HepG2 (cell line): ENCODE measurements at regions not wholly inside any gene's neighbourhood (a gene's known extent, or its start where the extent isn't known, plus 50 kb on each side); places are given as distances from the start of the nearest gene placed in this dataset.
A peak's percentile ranks its signal among the peaks of the same experiment; 100 is the strongest.

ENCODE experiments used
- ATAC-seq: fragments of 200-7000 bp; cut with Tn5 transposase; 3 replicates; pipeline ENCODE4 v1.9.1; 2020; ENCODE audit warnings: mild to moderate bottlenecking, moderate library complexity
- BruUV-seq: library from RNA; stranded (reverse); fragments of 400-500 nt; replicated peaks from 2 replicates; lab custom pipeline; 2021; lab: Mats Ljungman, UMichigan
- CTCF ChIA-PET: fragments of 300-600 bp; formaldehyde crosslinking; extraction: SDS; loops from one replicate; lab custom pipeline; 2021; ENCODE audit warnings: low total read pairs, inconsistent platforms, low intra/inter-chr PET ratio; lab: Yijun Ruan, JAX
- POLR2A ChIA-PET: fragments of 350-600 bp; sonication (Branson Sonifier 250); formaldehyde crosslinking; loops from one replicate; lab custom pipeline; 2020; ENCODE audit warnings: antibody characterized with exemption, inconsistent platforms; lab: Yijun Ruan, JAX
- DNase-seq: peaks from one replicate; pipeline ENCODE4 v3.0.0-alpha.2; 2015; ENCODE audit warnings: low spot score
- FAIRE-seq: peaks from 3 replicates; lab custom pipeline; 2011; peaks lifted over from hg19 to GRCh38; lab: Jason Lieb, UNC
- H2AFZ ChIP-seq: one replicate; pipeline ENCODE4 v1.6.1; 2011; ENCODE audit warnings: low read length, inconsistent platforms
- H3K27ac ChIP-seq: fragments of 300-600 bp; 3 replicates; pipeline ENCODE4 v1.8.0; 2011; ENCODE audit warnings: mixed run types, mild to moderate bottlenecking, mixed read lengths, low read length, inconsistent platforms; ENCODE audit not compliant: insufficient read depth; ENCODE audit errors: extremely low read length
- H3K27me3 ChIP-seq, 2 experiments: fragments of 200-600 bp in 1 of 2; 2 replicates in 1 of 2; 3 replicates in 1 of 2; pipeline versions ENCODE4 v1.6.0 to v1.8.0; 2011; ENCODE audit warnings: low read length in 2 of 2, mild to moderate bottlenecking in 2 of 2, moderate library complexity in 2 of 2, inconsistent platforms in 1 of 2; ENCODE audit not compliant: insufficient read depth in 2 of 2, control insufficient read depth in 1 of 2
- H3K36me3 ChIP-seq, 2 experiments: fragments of 200-600 bp in 1 of 2; replicated peaks in 1 of 2; 2 replicates in 1 of 2; 3 replicates in 1 of 2; pipeline versions ENCODE4 v1.5.1 to v1.8.0; 2011; ENCODE audit warnings: low read length in 2 of 2, inconsistent platforms in 1 of 2; ENCODE audit not compliant: insufficient read depth in 2 of 2, control insufficient read depth in 1 of 2
- H3K4me1 ChIP-seq: 2 replicates; pipeline ENCODE4 v1.5.1; 2012; ENCODE audit warnings: low read length, inconsistent platforms; ENCODE audit not compliant: insufficient read depth
- H3K4me2 ChIP-seq: 2 replicates; pipeline ENCODE4 v1.6.0; 2011; ENCODE audit warnings: low read depth, low read length, inconsistent platforms
- H3K4me3 ChIP-seq, 3 experiments: fragments of 200-600 bp in 1 of 3; sonication (generic), shearing (Covaris generic) in 1 of 3; replicated peaks in 1 of 3; 2 replicates each; pipeline ENCODE4 v1.5.1; 2011 to 2016; ENCODE audit warnings: low read length in 3 of 3, inconsistent platforms in 2 of 3, low read depth in 2 of 3, mild to moderate bottlenecking in 2 of 3, control low read depth in 1 of 3, mixed read lengths in 1 of 3; ENCODE audit not compliant: insufficient read depth in 1 of 3
- H3K79me2 ChIP-seq: one replicate; pipeline ENCODE4 v1.6.1; 2011; ENCODE audit warnings: low read length, inconsistent platforms; ENCODE audit not compliant: insufficient read depth
- H3K9ac ChIP-seq: 2 replicates; pipeline ENCODE4 v1.6.0; 2011; ENCODE audit warnings: mild to moderate bottlenecking, low read depth, low read length, inconsistent platforms; ENCODE audit not compliant: insufficient read depth
- H3K9me3 ChIP-seq: 2 replicates; pipeline ENCODE4 v1.5.1; 2012; ENCODE audit warnings: mild to moderate bottlenecking, low read length
- H4K20me1 ChIP-seq: 2 replicates; pipeline ENCODE4 v1.6.0; 2011; ENCODE audit warnings: inconsistent platforms, mild to moderate bottlenecking, low read length, moderate library complexity; ENCODE audit not compliant: insufficient read depth
- ATAD3A ChIP-seq: sonication (generic); formaldehyde crosslinking; IDR thresholded peaks from 2 replicates; pipeline ENCODE4 v1.4.0; 2020; ENCODE audit warnings: missing genetic modification reagents
- CEBPB ChIP-seq: IDR thresholded peaks from 2 replicates; pipeline ENCODE4 v1.6.1; 2011; ENCODE audit warnings: low read depth, low read length, improper control_type of control experiment, borderline replicate concordance
- CTCF ChIP-seq: sonication (generic); formaldehyde crosslinking; IDR thresholded peaks from 2 replicates; pipeline ENCODE4 v1.5.0; 2020; ENCODE audit warnings: mild to moderate bottlenecking, missing genetic modification reagents, moderate library complexity
- STAG1 ChIP-seq: sonication (generic); formaldehyde crosslinking; IDR thresholded peaks from 2 replicates; pipeline ENCODE4 v1.4.0; 2020; ENCODE audit warnings: missing genetic modification reagents
- ZNF703 ChIP-seq: sonication (generic); formaldehyde crosslinking; IDR thresholded peaks from 2 replicates; pipeline ENCODE4 v1.5.1; 2020; ENCODE audit warnings: missing genetic modification reagents, mild to moderate bottlenecking, moderate library complexity, borderline replicate concordance
- WGBS: methylation state at CpG from one replicate; pipeline ENCODE4 v1.1.6; 2017; ENCODE audit warnings: low lambda C conversion rate; 5-methylcytosine and 5-hydroxymethylcytosine counted together
- in situ Hi-C: cut with HindIII; loops from 2 replicates; pipeline ENCODE4 v1.10.0; 2017; ENCODE audit warnings: low pct_unique_long_range_greater_than_20kb; ENCODE audit not compliant: extremely low pct_ligation_motif_present
- intact Hi-C: fragments of 100-400 bp; cut with micrococcal nuclease; formaldehyde crosslinking; loops from one replicate; pipeline ENCODE4 v1.10.0; 2022; ENCODE audit not compliant: unreplicated experiment

- Histone ChIP-seq H3K27ac (no peak overlapping the region), H3K27me3 (no peaks in the 10 kb centered on the region), H3K4me2 (no peak overlapping the region), H3K36me3 (no peaks in the 10 kb centered on the region), H3K4me3 (no peak overlapping the region), H3K9ac (no peak overlapping the region), H3K79me2 (no peaks in the 10 kb centered on the region), H3K9me3 (peaks cover 9% of the 10 kb centered on the region; the same call in 1 of the 2 replicates), H2AFZ (no peak overlapping the region), H4K20me1 (no peaks in the 10 kb centered on the region), H3K4me1 (no peaks in the 10 kb centered on the region)
- FAIRE-seq (no peak), ATAC-seq (no peak; the same call in 2 of the 3 replicates), DNase-seq (no peak)
- TF ChIP-seq ATAD3A = no peak
- peak; percentile 49; the same call in 1 of the 2 replicates for TF ChIP-seq CEBPB
- ChIA-PET CTCF (no interaction called here), POLR2A (no interaction called here)
- 9% methylated on average over 1 of the region's 1 CpG for WGBS
- in situ Hi-C loops = no loop called here
- BruUV-seq = no TSS peak
- intact Hi-C loops = loop anchor here (5.0 kb wide), 1 partner anchor 1793 kb away; no protein-coding TSS in a partner anchor
These were observed 160.3 kb downstream of the EDN1 start for GRCh38 chr6:12450467-12450866.

GRCh38 chr6:12456343-12456742 lies 166.2 kb downstream of the EDN1 start:
- Histone ChIP-seq H3K79me2 (no peaks in the 10 kb centered on the region), H3K9ac (no peak overlapping the region), H3K27me3 (no peaks in the 10 kb centered on the region), H3K36me3 (no peaks in the 10 kb centered on the region), H4K20me1 (no peaks in the 10 kb centered on the region), H2AFZ (no peak overlapping the region), H3K9me3 (peaks cover 9% of the 10 kb centered on the region; the same call in 1 of the 2 replicates), H3K4me2 (no peak overlapping the region), H3K27ac (no peak overlapping the region), H3K4me1 (no peaks in the 10 kb centered on the region), H3K4me3 (no peak overlapping the region)
- intact Hi-C loops = no loop called here
- no TSS peak for BruUV-seq
- ATAC-seq (no peak), DNase-seq (no peak), FAIRE-seq (no peak)
- ChIA-PET CTCF (no interaction called here), POLR2A (no interaction called here)
- 64% methylated on average over 12 of the region's 12 CpGs for whole genome bisulfite sequencing
- in situ Hi-C loops = no loop called here
- TF ChIP-seq STAG1 (CRISPR knock-in tag) (peak; percentile 32), CTCF (CRISPR knock-in tag) (0 out of 2 replicates have a peak, but pooled peaks have one; percentile 4), ZNF703 (CRISPR knock-in tag) (no peak)
